ENCODE measurements at regions not wholly inside any gene's neighbourhood (a gene's known extent, or its start where the extent isn't known, plus 50 kb on each side); places are given as distances from the start of the nearest gene placed in this dataset.

GRCh38 chr14:71654810-71655209 is 277.4 kb upstream of the RGS6 start:
- ATAC-seq: no peak
- Mint-ChIP-seq H3K4me3 (no peak overlapping the region), H3K27me3 (ENCODE audit: low read depth) (no peaks in the 10 kb centered on the region), H3K4me1 (peaks cover 47% of the 10 kb centered on the region), H3K36me3 (peaks cover 29% of the 10 kb centered on the region), H3K27ac (no peak overlapping the region), H3K9me3 (peaks cover 30% of the 10 kb centered on the region)
- TF ChIP-seq, protein P1, sequence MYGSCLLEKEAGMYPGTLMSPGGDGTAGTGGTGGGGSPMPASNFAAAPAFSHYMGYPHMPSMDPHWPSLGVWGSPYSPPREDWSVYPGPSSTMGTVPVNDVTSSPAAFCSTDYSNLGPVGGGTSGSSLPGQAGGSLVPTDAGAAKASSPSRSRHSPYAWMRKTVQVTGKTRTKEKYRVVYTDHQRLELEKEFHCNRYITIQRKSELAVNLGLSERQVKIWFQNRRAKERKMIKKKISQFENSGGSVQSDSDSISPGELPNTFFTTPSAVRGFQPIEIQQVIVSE (CRISPR knock-in tag; IDR thresholded peaks at IDR 0.05; ENCODE audit: borderline replicate concordance): no peak
- TF ChIP-seq SMAD4 (CRISPR knock-in tag; IDR thresholded peaks at IDR 0.05) (no peak), TCF7 (CRISPR knock-in tag; IDR thresholded peaks at IDR 0.05; ENCODE audit: low read depth) (no peak), TP53 (CRISPR knock-in tag; IDR thresholded peaks at IDR 0.05) (no peak), MYBL2 (CRISPR knock-in tag; IDR thresholded peaks at IDR 0.05) (no peak)
- no peak for DNase-seq (ENCODE audit: low spot score)
- CTCF ChIA-PET: interaction anchor here (1.2 kb wide), 1 partner anchor 98 kb away, joined by 3 read pairs; no protein-coding TSS in a partner anchor
- POLR2A ChIA-PET: no interaction called here

GRCh38 chr14:71658261-71658860 is 273.9 kb upstream of the RGS6 start:
- Mint-ChIP-seq H3K27me3 (ENCODE audit: low read depth) (no peaks in the 10 kb centered on the region), H3K36me3 (peaks cover 4% of the 10 kb centered on the region), H3K4me3 (peak overlapping the region; percentile 5), H3K4me1 (peaks cover 63% of the 10 kb centered on the region), H3K9me3 (peaks cover 8% of the 10 kb centered on the region; the same call in 1 of the 2 replicates), H3K27ac (peak overlapping the region; percentile 47)
- no peak for DNase-seq (ENCODE audit: low spot score)
- ATAC-seq: no peak
- CTCF ChIA-PET: interaction anchor here (1.0 kb wide), 1 partner anchor 61 kb away, joined by 3 read pairs; no protein-coding TSS in a partner anchor
- POLR2A ChIA-PET: no interaction called here
- TF ChIP-seq ZNF396 (CRISPR knock-in tag; IDR thresholded peaks at IDR 0.05; ENCODE audit: borderline replicate concordance) (no peak), HMGXB4 (CRISPR knock-in tag; IDR thresholded peaks at IDR 0.05) (no peak), ZNF281 (CRISPR knock-in tag; IDR thresholded peaks at IDR 0.05) (no peak)
- TF ChIP-seq, protein P2, sequence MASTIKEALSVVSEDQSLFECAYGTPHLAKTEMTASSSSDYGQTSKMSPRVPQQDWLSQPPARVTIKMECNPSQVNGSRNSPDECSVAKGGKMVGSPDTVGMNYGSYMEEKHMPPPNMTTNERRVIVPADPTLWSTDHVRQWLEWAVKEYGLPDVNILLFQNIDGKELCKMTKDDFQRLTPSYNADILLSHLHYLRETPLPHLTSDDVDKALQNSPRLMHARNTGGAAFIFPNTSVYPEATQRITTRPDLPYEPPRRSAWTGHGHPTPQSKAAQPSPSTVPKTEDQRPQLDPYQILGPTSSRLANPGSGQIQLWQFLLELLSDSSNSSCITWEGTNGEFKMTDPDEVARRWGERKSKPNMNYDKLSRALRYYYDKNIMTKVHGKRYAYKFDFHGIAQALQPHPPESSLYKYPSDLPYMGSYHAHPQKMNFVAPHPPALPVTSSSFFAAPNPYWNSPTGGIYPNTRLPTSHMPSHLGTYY (CRISPR knock-in tag; IDR thresholded peaks at IDR 0.05): no peak
- TF ChIP-seq, protein P3, sequence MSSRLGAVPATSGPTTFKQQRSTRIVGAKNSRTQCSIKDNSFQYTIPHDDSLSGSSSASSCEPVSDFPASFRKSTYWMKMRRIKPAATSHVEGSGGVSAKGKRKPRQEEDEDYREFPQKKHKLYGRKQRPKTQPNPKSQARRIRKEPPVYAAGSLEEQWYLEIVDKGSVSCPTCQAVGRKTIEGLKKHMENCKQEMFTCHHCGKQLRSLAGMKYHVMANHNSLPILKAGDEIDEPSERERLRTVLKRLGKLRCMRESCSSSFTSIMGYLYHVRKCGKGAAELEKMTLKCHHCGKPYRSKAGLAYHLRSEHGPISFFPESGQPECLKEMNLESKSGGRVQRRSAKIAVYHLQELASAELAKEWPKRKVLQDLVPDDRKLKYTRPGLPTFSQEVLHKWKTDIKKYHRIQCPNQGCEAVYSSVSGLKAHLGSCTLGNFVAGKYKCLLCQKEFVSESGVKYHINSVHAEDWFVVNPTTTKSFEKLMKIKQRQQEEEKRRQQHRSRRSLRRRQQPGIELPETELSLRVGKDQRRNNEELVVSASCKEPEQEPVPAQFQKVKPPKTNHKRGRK (CRISPR knock-in tag; IDR thresholded peaks at IDR 0.05; ENCODE audit: borderline replicate concordance): no peak
- TF ChIP-seq, protein P4, sequence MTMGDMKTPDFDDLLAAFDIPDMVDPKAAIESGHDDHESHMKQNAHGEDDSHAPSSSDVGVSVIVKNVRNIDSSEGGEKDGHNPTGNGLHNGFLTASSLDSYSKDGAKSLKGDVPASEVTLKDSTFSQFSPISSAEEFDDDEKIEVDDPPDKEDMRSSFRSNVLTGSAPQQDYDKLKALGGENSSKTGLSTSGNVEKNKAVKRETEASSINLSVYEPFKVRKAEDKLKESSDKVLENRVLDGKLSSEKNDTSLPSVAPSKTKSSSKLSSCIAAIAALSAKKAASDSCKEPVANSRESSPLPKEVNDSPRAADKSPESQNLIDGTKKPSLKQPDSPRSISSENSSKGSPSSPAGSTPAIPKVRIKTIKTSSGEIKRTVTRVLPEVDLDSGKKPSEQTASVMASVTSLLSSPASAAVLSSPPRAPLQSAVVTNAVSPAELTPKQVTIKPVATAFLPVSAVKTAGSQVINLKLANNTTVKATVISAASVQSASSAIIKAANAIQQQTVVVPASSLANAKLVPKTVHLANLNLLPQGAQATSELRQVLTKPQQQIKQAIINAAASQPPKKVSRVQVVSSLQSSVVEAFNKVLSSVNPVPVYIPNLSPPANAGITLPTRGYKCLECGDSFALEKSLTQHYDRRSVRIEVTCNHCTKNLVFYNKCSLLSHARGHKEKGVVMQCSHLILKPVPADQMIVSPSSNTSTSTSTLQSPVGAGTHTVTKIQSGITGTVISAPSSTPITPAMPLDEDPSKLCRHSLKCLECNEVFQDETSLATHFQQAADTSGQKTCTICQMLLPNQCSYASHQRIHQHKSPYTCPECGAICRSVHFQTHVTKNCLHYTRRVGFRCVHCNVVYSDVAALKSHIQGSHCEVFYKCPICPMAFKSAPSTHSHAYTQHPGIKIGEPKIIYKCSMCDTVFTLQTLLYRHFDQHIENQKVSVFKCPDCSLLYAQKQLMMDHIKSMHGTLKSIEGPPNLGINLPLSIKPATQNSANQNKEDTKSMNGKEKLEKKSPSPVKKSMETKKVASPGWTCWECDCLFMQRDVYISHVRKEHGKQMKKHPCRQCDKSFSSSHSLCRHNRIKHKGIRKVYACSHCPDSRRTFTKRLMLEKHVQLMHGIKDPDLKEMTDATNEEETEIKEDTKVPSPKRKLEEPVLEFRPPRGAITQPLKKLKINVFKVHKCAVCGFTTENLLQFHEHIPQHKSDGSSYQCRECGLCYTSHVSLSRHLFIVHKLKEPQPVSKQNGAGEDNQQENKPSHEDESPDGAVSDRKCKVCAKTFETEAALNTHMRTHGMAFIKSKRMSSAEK (CRISPR knock-in tag; IDR thresholded peaks at IDR 0.05; ENCODE audit: borderline replicate concordance): no peak

All from WTC11 (cell line).